HT-29 (cell line): ENCODE measurements at regions not wholly inside any gene's neighbourhood (a gene's known extent, or its start where the extent isn't known, plus 50 kb on each side); places are given as distances from the start of the nearest gene placed in this dataset. TPM values are rescaled to one million over a fixed set of nuclear protein-coding genes. Genes with fewer than 3 reads are reported as not detected.

Source experiments
- DNase-seq: peaks from one replicate; pipeline ENCODE4 v3.0.0-alpha.2; 2015; ENCODE audit warnings: low spot score
- small RNA-seq: library from RNA; depleted of rRNA; stranded (forward); fragments of <200 nt; gene quantifications from one replicate; pipeline ENCODE3, GENCODE V24; 2014

DNA sequence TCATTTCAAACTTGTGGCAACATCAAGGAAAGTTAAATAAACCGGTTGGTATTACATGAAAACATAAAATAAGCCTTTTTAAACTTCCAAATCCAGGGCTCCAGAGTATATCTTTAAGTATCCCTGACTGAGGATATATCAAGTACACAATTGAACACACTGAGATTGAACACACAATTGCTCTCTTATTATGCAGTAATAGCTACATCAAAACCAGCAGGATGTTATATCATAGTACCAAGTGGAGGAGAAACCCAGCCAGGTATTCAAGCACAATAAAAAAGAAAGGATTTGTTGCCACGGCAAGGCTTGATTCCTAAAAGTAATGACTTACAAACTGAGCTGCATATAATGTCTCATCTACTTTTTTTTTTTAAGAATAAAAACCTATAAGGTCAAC lies 605.8 kb downstream of the SPOCK3 start:
- DNase-seq: no peak

DNA sequence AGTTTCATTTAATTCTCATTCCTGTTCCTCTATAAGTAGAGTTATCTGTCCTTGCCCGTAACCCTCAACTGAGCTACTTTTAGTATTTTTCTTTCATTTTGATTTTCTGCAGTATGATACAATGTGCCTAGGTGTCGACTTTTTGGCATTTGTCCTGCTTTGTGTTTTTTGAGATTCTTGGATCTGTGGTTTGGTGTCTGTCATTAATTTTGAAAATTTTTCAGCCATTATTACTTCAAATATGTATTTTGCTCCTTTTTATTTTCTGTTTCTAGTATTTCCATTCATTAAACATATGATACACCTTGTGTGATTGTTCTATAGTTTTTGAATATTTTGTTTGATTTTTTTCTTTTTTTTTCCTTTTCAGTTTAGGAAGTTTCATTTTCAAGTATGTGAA lies 598.9 kb downstream of the SPOCK3 start:
- no peak for DNase-seq

DNA sequence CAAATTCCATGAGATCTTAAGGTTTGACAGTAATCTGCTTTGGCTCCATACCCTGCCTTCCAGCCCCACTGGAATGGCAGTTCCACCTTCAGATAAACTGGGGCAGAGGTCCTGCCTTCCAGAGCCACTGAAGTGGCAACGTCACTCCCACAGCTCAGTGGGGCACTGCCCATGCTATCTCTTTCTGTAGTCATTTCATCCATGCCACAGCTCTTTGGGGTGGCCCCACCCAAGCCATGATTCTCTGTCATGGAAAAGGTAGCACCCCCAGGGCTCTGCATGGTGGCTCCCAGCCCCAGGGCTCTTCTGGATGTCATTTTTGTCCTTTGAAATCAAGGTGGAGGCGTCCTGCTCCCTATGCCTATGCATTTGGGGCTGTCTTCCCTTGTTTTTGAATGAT lies 596.5 kb downstream of the SPOCK3 start:
- no peak for DNase-seq

DNA sequence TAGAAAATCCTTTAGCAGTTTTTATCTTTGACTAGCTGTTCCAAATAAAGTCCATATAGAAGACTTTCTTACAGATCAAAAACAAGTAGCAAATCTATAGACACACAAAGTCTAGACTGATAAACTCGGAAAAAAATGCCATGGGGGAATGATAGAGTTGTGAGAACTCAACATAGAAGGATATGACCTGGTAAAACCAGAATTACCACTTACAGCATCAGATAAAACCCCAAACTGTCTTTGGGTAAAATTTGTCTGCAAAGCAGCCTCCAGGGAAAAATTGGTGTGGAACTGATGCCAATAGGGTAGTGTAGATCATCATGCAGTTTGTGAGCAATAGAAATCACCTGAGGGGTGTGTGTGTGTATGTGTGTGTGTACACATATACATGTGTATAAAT lies 579.1 kb downstream of the SPOCK3 start:
- DNase-seq: no peak

- no peak for DNase-seq
Observed at GRCh38 chr4:166655705-166656104, 578.6 kb downstream of the SPOCK3 start.

- DNase-seq: no peak
Observed at GRCh38 chr4:166657261-166657660, 577.0 kb downstream of the SPOCK3 start.

GRCh38 chr4:166658585-166658984 lies 575.7 kb downstream of the SPOCK3 start:
- no peak for DNase-seq

GRCh38 chr4:166662266-166662843 lies 571.9 kb downstream of the SPOCK3 start:
- no peak for DNase-seq

DNA sequence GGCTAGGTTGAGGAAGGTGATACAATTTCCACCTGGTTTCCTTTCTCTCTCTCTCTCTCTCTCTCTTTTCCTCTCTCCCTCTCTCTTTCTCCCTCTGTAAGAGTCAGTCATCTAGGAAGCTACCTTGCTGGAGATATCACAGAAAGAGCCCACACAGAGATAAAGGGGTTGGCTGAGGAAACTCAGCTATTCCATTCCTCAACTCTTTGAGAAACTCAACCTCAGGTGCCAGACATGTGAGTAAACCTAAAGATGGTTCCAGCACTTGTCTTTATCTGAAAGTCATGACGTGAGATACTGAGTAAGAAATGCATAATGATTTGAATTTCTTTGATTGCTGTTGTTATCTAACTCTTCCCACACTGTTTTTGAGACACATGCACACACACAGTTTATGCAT lies 564.0 kb downstream of the SPOCK3 start:
- no peak for DNase-seq

- no peak for DNase-seq
Observed at GRCh38 chr4:166673911-166674310, 560.4 kb downstream of the SPOCK3 start.

- DNase-seq: no peak
Observed at GRCh38 chr4:166675411-166675810, 558.9 kb downstream of the SPOCK3 start.

DNA sequence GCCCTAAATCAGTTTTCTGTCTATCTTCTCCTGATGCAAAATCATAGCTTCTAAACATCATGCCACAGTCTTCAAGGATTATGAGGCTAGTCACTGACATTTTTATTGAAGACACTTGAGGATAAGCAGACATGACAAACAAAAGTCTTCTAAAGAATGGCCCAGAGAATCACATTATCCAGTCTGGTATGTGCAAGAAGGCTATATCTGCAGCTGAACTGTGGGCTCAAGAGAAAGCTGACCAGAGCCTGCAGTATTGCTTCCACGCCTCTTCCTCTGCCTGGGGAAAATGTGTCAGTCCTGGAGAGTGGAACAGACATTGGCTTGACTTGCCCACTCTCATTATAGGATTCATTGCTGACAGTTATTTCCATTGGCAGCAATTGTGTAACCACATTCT lies 553.5 kb downstream of the SPOCK3 start:
- DNase-seq: no peak

DNA sequence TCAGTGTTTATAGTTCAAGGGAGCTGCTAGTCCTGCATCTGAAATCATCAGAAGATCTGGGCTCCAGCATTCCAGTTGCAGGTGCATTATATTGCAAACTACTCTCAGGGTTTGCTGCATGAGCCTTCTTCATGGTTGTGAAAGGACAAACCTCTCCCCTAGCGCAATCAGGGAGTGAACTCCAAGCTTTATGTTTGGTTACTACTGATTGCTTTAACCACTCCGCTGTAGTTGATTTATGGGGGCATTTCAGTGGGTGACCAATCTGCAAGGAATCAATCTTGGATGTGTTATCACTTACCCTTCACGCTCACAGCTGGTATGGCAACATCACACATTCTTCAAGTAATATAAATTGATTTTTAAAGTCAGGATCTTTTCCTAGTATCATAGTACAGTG lies 552.1 kb downstream of the SPOCK3 start:
- DNase-seq: no peak

Small RNA genes in the stretch of these regions (small RNA-seq; reads per million reads assigned to genes)
- gene RF00019: not detected
